MM.1S (cell line): ENCODE measurements at regions not wholly inside any gene's neighbourhood (a gene's known extent, or its start where the extent isn't known, plus 50 kb on each side); places are given as distances from the start of the nearest gene placed in this dataset.
"Not testable (repeated sequence)": the region's sequence is repeated elsewhere in the genome, so short reads cannot be mapped to it uniquely, and the experiment has no call there.

Experiments
- DNase-seq: peaks from one replicate; pipeline ENCODE4 v3.0.0-alpha.2; 2015
- H2AFZ ChIP-seq: fragments of 300-600 bp; sonication (generic); 2 replicates; pipeline ENCODE4 v1.6.0; 2016; ENCODE audit warnings: antibody characterized with exemption, low read length
- H3F3A ChIP-seq: fragments of 300-600 bp; sonication (generic); 2 replicates; pipeline ENCODE4 v1.6.1; 2016; ENCODE audit warnings: mild to moderate bottlenecking, antibody characterized with exemption, low read length, moderate library complexity, mixed read lengths; ENCODE audit not compliant: insufficient read depth
- H3K27ac ChIP-seq: fragments of 300-600 bp; sonication (generic); 2 replicates; pipeline ENCODE4 v1.5.1; 2016; ENCODE audit warnings: mild to moderate bottlenecking, low read length
- H3K27me3 ChIP-seq: fragments of 300-600 bp; sonication (generic); replicated peaks from 2 replicates; pipeline ENCODE4 v1.6.0; 2016; ENCODE audit warnings: low read length; ENCODE audit not compliant: insufficient read depth
- H3K36me3 ChIP-seq: fragments of 300-600 bp; sonication (generic); replicated peaks from 2 replicates; pipeline ENCODE4 v1.6.1; 2016; ENCODE audit warnings: mild to moderate bottlenecking, low read length, mixed read lengths; ENCODE audit not compliant: insufficient read depth
- H3K4me1 ChIP-seq: fragments of 300-600 bp; sonication (generic); 2 replicates; pipeline ENCODE4 v1.6.1; 2016; ENCODE audit warnings: low read length, mixed read lengths
- H3K4me2 ChIP-seq: fragments of 300-600 bp; sonication (generic); 2 replicates; pipeline ENCODE4 v1.6.0; 2016; ENCODE audit warnings: low read depth, low read length
- H3K4me3 ChIP-seq: fragments of 300-600 bp; sonication (generic); 2 replicates; pipeline ENCODE4 v1.5.1; 2016; ENCODE audit warnings: low read length, mixed read lengths
- H3K79me2 ChIP-seq: fragments of 300-600 bp; sonication (generic); 2 replicates; pipeline ENCODE4 v1.6.1; 2016; ENCODE audit warnings: mixed run types, low read length, mixed read lengths
- H3K9ac ChIP-seq: fragments of 300-600 bp; sonication (generic); 2 replicates; pipeline ENCODE4 v1.6.1; 2016; ENCODE audit warnings: low read length, mixed read lengths
- H3K9me2 ChIP-seq: fragments of 300-600 bp; sonication (generic); replicated peaks from 2 replicates; pipeline ENCODE4 v1.6.1; 2016; ENCODE audit warnings: mild to moderate bottlenecking, low read length, mixed read lengths; ENCODE audit not compliant: insufficient read depth
- H3K9me3 ChIP-seq: fragments of 300-600 bp; sonication (generic); replicated peaks from 2 replicates; pipeline ENCODE4 v1.6.1; 2016; ENCODE audit warnings: mild to moderate bottlenecking, low read length, mixed read lengths; ENCODE audit not compliant: insufficient read depth
- H4K20me1 ChIP-seq: fragments of 300-600 bp; sonication (generic); 2 replicates; pipeline ENCODE4 v1.6.1; 2016; ENCODE audit warnings: mild to moderate bottlenecking, low read length, moderate library complexity, mixed read lengths; ENCODE audit not compliant: insufficient read depth
- CTCF ChIP-seq: fragments of 300-600 bp; sonication (generic); IDR thresholded peaks from 2 replicates; pipeline ENCODE4 v1.5.1; 2016; ENCODE audit warnings: antibody characterized with exemption, low read length, mixed read lengths
- EZH2 ChIP-seq: fragments of 300-600 bp; sonication (generic); optimal IDR thresholded peaks from 2 replicates; pipeline ENCODE3; 2017; ENCODE audit warnings: low read depth, mild to moderate bottlenecking, antibody characterized with exemption, low read length, mixed read lengths
- EZH2phosphoT487 ChIP-seq: fragments of 300-600 bp; sonication (generic); IDR thresholded peaks from 2 replicates; pipeline ENCODE4 v1.6.1; 2018; ENCODE audit warnings: antibody characterized with exemption, low read length

DNA sequence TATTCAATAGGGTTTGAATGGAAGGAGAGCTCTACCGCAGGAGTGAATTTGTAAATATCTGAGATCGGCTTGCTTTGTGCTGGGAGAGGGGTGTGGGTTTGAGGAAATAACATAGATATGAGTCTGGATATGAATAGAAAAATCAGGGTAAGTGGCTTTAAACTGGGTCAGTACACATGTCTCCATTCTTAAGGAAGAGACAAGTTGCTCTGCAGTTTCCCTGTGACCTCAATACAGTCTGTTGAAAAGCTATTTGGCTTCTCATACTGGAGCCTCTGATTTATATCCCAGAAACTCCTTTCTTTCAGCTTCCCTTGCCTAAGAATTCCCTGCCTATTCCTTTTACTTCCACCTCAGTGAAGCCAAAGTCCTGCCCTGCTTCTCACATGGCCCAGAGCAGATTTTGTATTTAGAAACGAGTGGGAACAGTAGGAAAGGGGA is 153.5 kb upstream of the ATF7IP start:
- DNase-seq = no peak
- H3K9ac ChIP-seq = no peak overlapping the region
- H3K9me3 ChIP-seq = no peaks in the 10 kb centered on the region
- no peaks in the 10 kb centered on the region for H3K27me3 ChIP-seq
- no peak overlapping the region for H3K4me2 ChIP-seq
- TF ChIP-seq EZH2 = no peak
- no peak for TF ChIP-seq EZH2phosphoT487
- no peak for TF ChIP-seq CTCF
- no peaks in the 10 kb centered on the region for H3F3A ChIP-seq
- H3K4me3 ChIP-seq = no peak overlapping the region
- H3K4me1 ChIP-seq = peaks cover 5% of the 10 kb centered on the region; the same call in 1 of the 2 replicates
- no peaks in the 10 kb centered on the region for H3K36me3 ChIP-seq
- no peak overlapping the region for H2AFZ ChIP-seq
- no peaks in the 10 kb centered on the region for H3K9me2 ChIP-seq
- H3K27ac ChIP-seq = no peak overlapping the region
- no peaks in the 10 kb centered on the region for H4K20me1 ChIP-seq
- H3K79me2 ChIP-seq = no peaks in the 10 kb centered on the region

- no peak overlapping the region for H3K27ac ChIP-seq
- no peak overlapping the region for H3K4me3 ChIP-seq
- H3K4me2 ChIP-seq = no peak overlapping the region
- DNase-seq = no peak
- no peaks in the 10 kb centered on the region for H3F3A ChIP-seq
- TF ChIP-seq CTCF (no peak), EZH2 (no peak), EZH2phosphoT487 (no peak)
- peaks cover 5% of the 10 kb centered on the region; the same call in 1 of the 2 replicates for H3K4me1 ChIP-seq
- H3K9me2 ChIP-seq = no peaks in the 10 kb centered on the region
- H3K79me2 ChIP-seq = no peaks in the 10 kb centered on the region
- no peaks in the 10 kb centered on the region for H4K20me1 ChIP-seq
- H3K9me3 ChIP-seq = no peaks in the 10 kb centered on the region
- H3K9ac ChIP-seq = no peak overlapping the region
- H3K36me3 ChIP-seq = no peaks in the 10 kb centered on the region
- no peaks in the 10 kb centered on the region for H3K27me3 ChIP-seq
- H2AFZ ChIP-seq = no peak overlapping the region
Measured at GRCh38 chr12:14213542-14213941, 151.9 kb upstream of the ATF7IP start.

GRCh38 chr12:14214495-14214894 is 151.0 kb upstream of the ATF7IP start:
- no peaks in the 10 kb centered on the region for H3K9me3 ChIP-seq
- H3K4me3 ChIP-seq = no peak overlapping the region
- no peak overlapping the region for H3K4me2 ChIP-seq
- no peaks in the 10 kb centered on the region for H3K9me2 ChIP-seq
- H3K27me3 ChIP-seq = no peaks in the 10 kb centered on the region
- no peaks in the 10 kb centered on the region for H3K79me2 ChIP-seq
- no peaks in the 10 kb centered on the region for H3K36me3 ChIP-seq
- no peak overlapping the region for H3K9ac ChIP-seq
- DNase-seq = no peak
- H2AFZ ChIP-seq = no peak overlapping the region
- peaks cover 5% of the 10 kb centered on the region; the same call in 1 of the 2 replicates for H3K4me1 ChIP-seq
- H4K20me1 ChIP-seq = no peaks in the 10 kb centered on the region
- TF ChIP-seq CTCF (no peak), EZH2phosphoT487 (no peak), EZH2 (no peak)
- H3F3A ChIP-seq = no peaks in the 10 kb centered on the region
- no peak overlapping the region for H3K27ac ChIP-seq

GRCh38 chr12:14215949-14216348 is 149.5 kb upstream of the ATF7IP start:
- not testable (repeated sequence) for H3F3A ChIP-seq, H3K9ac ChIP-seq, H4K20me1 ChIP-seq, H3K9me2 ChIP-seq, H3K79me2 ChIP-seq, H3K36me3 ChIP-seq, H3K9me3 ChIP-seq, H3K27me3 ChIP-seq, H3K27ac ChIP-seq, H3K4me1 ChIP-seq, DNase-seq
- Histone ChIP-seq H2AFZ (peak overlapping the region; percentile 96), H3K4me2 (peak overlapping the region; percentile 87; the same call in 1 of the 2 replicates), H3K4me3 (peak overlapping the region; percentile 43; the same call in 1 of the 2 replicates)
